ENCODE measurements at regions not wholly inside any gene's neighbourhood (a gene's known extent, or its start where the extent isn't known, plus 50 kb on each side); places are given as distances from the start of the nearest gene placed in this dataset.

GRCh38 chr3:4029135-4029534 lies 229.9 kb downstream of the LRRN1 start:
- DNase-seq (ENCODE audit: low read depth in 2 of 2), result no peak

- DNase-seq (ENCODE audit: low read depth in 2 of 2), result no peak
Observed at GRCh38 chr3:4030624-4031023, 231.4 kb downstream of the LRRN1 start.

- DNase-seq (ENCODE audit: low read depth in 2 of 2), result no peak
Observed at GRCh38 chr3:4033296-4033695, 234.1 kb downstream of the LRRN1 start.

- DNase-seq (ENCODE audit: low read depth in 2 of 2), result no peak
Observed at GRCh38 chr3:4036046-4036445, 236.8 kb downstream of the LRRN1 start.

GRCh38 chr3:4038351-4038750 lies 239.1 kb downstream of the LRRN1 start:
- DNase-seq (ENCODE audit: low read depth in 2 of 2), result no peak

- no peak for DNase-seq (ENCODE audit: low read depth in 2 of 2)
Observed at GRCh38 chr3:4042070-4042469, 242.8 kb downstream of the LRRN1 start.

GRCh38 chr3:4042869-4043268 lies 243.6 kb downstream of the LRRN1 start:
- no peak for DNase-seq (ENCODE audit: low read depth in 2 of 2)

GRCh38 chr3:4043867-4044575 lies 244.8 kb downstream of the LRRN1 start:
- no peak for DNase-seq (ENCODE audit: low read depth in 2 of 2)

- no peak for DNase-seq (ENCODE audit: low read depth in 2 of 2)
Observed at GRCh38 chr3:4044619-4045018, 245.4 kb downstream of the LRRN1 start.

GRCh38 chr3:4045756-4046155 lies 246.5 kb downstream of the LRRN1 start:
- no peak for DNase-seq (ENCODE audit: low read depth in 2 of 2)

GRCh38 chr3:4047366-4047765 lies 248.1 kb downstream of the LRRN1 start:
- DNase-seq (ENCODE audit: low read depth in 2 of 2), result no peak

GRCh38 chr3:4052706-4053105 lies 250.5 kb upstream of the SETMAR start:
- no peak for DNase-seq (ENCODE audit: low read depth in 2 of 2)

GRCh38 chr3:4053975-4054374 lies 249.2 kb upstream of the SETMAR start:
- no peak for DNase-seq (ENCODE audit: low read depth in 2 of 2)

- no peak for DNase-seq (ENCODE audit: low read depth in 2 of 2)
Observed at GRCh38 chr3:4060064-4060463, 243.1 kb upstream of the SETMAR start.

GRCh38 chr3:4060603-4061002 lies 242.6 kb upstream of the SETMAR start:
- no peak for DNase-seq (ENCODE audit: low read depth in 2 of 2)

- DNase-seq (ENCODE audit: low read depth in 2 of 2), result no peak
Observed at GRCh38 chr3:4061195-4061594, 242.0 kb upstream of the SETMAR start.

GRCh38 chr3:4061783-4062360 lies 241.3 kb upstream of the SETMAR start:
- no peak for DNase-seq (ENCODE audit: low read depth in 2 of 2)

GRCh38 chr3:4062621-4063020 lies 240.5 kb upstream of the SETMAR start:
- no peak for DNase-seq (ENCODE audit: low read depth in 2 of 2)

- DNase-seq (ENCODE audit: low read depth in 2 of 2), result no peak
Observed at GRCh38 chr3:4063916-4064574, 239.1 kb upstream of the SETMAR start.

GRCh38 chr3:4065085-4065484 lies 238.1 kb upstream of the SETMAR start:
- DNase-seq (ENCODE audit: low read depth in 2 of 2), result no peak

- DNase-seq (ENCODE audit: low read depth in 2 of 2), result no peak
Observed at GRCh38 chr3:4065554-4065953, 237.6 kb upstream of the SETMAR start.

- no peak for DNase-seq (ENCODE audit: low read depth in 2 of 2)
Observed at GRCh38 chr3:4067893-4068292, 235.3 kb upstream of the SETMAR start.

- DNase-seq (ENCODE audit: low read depth in 2 of 2), result no peak
Observed at GRCh38 chr3:4069796-4070195, 233.4 kb upstream of the SETMAR start.
